ENCODE measurements at regions not wholly inside any gene's neighbourhood (a gene's known extent, or its start where the extent isn't known, plus 50 kb on each side); places are given as distances from the start of the nearest gene placed in this dataset.
A peak's percentile ranks its signal among the peaks of the same experiment; 100 is the strongest.

GRCh38 chr4:130335417-130336194 lies 1239.7 kb downstream of the C4orf33 start:
- H3K27ac Mint-ChIP-seq, result peak overlapping the region in 1 of 7 donors; percentile 7
- 98% methylated on average over 4 of the region's 5 CpGs for WGBS (ENCODE audit: insufficient coverage)

DNA sequence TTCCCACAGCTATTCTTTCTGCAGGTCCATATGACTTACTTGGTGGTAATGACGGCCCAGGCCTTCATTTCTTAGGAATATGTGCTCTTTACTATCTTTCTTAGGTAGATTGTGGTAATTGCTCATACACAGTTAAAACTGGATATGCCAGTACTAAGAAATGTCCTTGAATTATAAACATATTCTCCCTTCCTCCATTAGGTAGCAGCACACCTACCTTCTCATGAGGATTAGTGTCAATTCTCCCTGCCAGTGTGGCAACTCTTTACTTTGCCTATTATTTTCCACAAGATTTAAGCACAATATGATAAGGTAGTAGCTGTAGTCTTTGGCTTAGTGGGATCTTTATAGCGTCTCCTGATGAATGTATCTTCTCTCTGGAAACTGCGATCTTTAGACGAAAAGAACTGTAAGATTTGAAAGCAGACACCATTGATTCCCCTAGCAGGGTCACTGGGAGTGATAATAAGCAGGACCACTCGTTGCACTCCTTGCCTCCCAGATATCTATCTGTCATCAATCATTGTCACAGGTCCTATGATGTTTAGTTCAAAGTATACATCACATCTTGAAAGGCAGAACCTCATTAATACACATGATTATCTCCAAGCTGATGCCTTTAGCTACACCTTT lies 1240.7 kb downstream of the C4orf33 start:
- peak; percentile 68 for TF ChIP-seq CTCF (IDR thresholded peaks at IDR 0.05)
- H3K79me2 ChIP-seq (ENCODE audit: insufficient read depth, low read length), result no peaks in the 10 kb centered on the region
- H2AFZ ChIP-seq (ENCODE audit: insufficient read depth, low read depth, low read length, poor library complexity, severe bottlenecking), result no peak overlapping the region
- no peaks in the 10 kb centered on the region for H3K9me3 ChIP-seq (replicated peaks in 1 of 2; ENCODE audit: control insufficient read depth in 1 of 2, insufficient read depth in 1 of 2, low read length in 2 of 2)
- H3K4me3 ChIP-seq (replicated peaks in 1 of 3; ENCODE audit: low read depth in 2 of 3, low read length in 3 of 3), result no peak overlapping the region
- Mint-ChIP-seq H3K4me1 (no peaks in the 10 kb centered on the region), H3K4me3 (no peak overlapping the region), H3K9me3 (no peaks in the 10 kb centered on the region), H3K27me3 (ENCODE audit: low read depth in 3 of 3) (no peaks in the 10 kb centered on the region), H3K36me3 (no peaks in the 10 kb centered on the region), H3K27ac (no peak overlapping the region)
- H3K4me2 ChIP-seq (replicated peaks; ENCODE audit: extremely low read depth, low read length, poor library complexity, severe bottlenecking), result no peak overlapping the region
- no peak for DNase-seq
- H3K36me3 ChIP-seq (replicated peaks in 1 of 2; ENCODE audit: control insufficient read depth in 1 of 2, insufficient read depth in 2 of 2, low read length in 2 of 2), result no peaks in the 10 kb centered on the region
- H3K27ac ChIP-seq (ENCODE audit: low read depth in 1 of 2, low read length in 2 of 2), result no peak overlapping the region
- H3K9ac ChIP-seq (ENCODE audit: insufficient read depth, low read length, poor library complexity, severe bottlenecking), result no peak overlapping the region
- no peaks in the 10 kb centered on the region for H3K27me3 ChIP-seq (ENCODE audit: control insufficient read depth in 2 of 2, insufficient read depth in 2 of 2, low read length in 2 of 2)
- no CpG with 5 or more reads among the region's 5 CpGs for WGBS (ENCODE audit: insufficient coverage)
- H4K20me1 ChIP-seq (ENCODE audit: insufficient read depth, low read length), result no peaks in the 10 kb centered on the region
- H3K4me1 ChIP-seq (ENCODE audit: control insufficient read depth in 1 of 2, insufficient read depth in 2 of 2, low read length in 2 of 2), result no peaks in the 10 kb centered on the region
- intact Hi-C loops (cut with micrococcal nuclease), result no loop called here

More at GRCh38 chr4:130335417-130336194, 1239.7 kb downstream of the C4orf33 start:
- no peak for TF ChIP-seq CTCF (IDR thresholded peaks at IDR 0.05)
- no peak overlapping the region for H3K4me3 ChIP-seq (replicated peaks in 1 of 3; ENCODE audit: low read depth in 2 of 3, low read length in 3 of 3)
- no peaks in the 10 kb centered on the region for H4K20me1 ChIP-seq (ENCODE audit: insufficient read depth, low read length)
- H3K36me3 ChIP-seq (replicated peaks in 1 of 2; ENCODE audit: control insufficient read depth in 1 of 2, insufficient read depth in 2 of 2, low read length in 2 of 2), result no peaks in the 10 kb centered on the region
- H3K79me2 ChIP-seq (ENCODE audit: insufficient read depth, low read length), result no peaks in the 10 kb centered on the region
- no peaks in the 10 kb centered on the region for H3K27me3 ChIP-seq (ENCODE audit: control insufficient read depth in 2 of 2, insufficient read depth in 2 of 2, low read length in 2 of 2)
- H3K9me3 ChIP-seq (replicated peaks in 1 of 2; ENCODE audit: control insufficient read depth in 1 of 2, insufficient read depth in 1 of 2, low read length in 2 of 2), result no peaks in the 10 kb centered on the region
- no peaks in the 10 kb centered on the region for H3K36me3 Mint-ChIP-seq
- no peak overlapping the region for H3K9ac ChIP-seq (ENCODE audit: insufficient read depth, low read length, poor library complexity, severe bottlenecking)
- H3K27ac ChIP-seq (ENCODE audit: low read depth in 1 of 2, low read length in 2 of 2), result no peak overlapping the region
- H3K9me3 Mint-ChIP-seq, result no peaks in the 10 kb centered on the region
- H3K4me3 Mint-ChIP-seq, result no peak overlapping the region
- no peaks in the 10 kb centered on the region for H3K4me1 ChIP-seq (ENCODE audit: control insufficient read depth in 1 of 2, insufficient read depth in 2 of 2, low read length in 2 of 2)
- H3K4me2 ChIP-seq (replicated peaks; ENCODE audit: extremely low read depth, low read length, poor library complexity, severe bottlenecking), result no peak overlapping the region
- H3K27me3 Mint-ChIP-seq (ENCODE audit: low read depth in 3 of 3), result peaks cover 0 to 2% (median 0%) of the 10 kb centered on the region in 3 donors
- no peak overlapping the region for H2AFZ ChIP-seq (ENCODE audit: insufficient read depth, low read depth, low read length, poor library complexity, severe bottlenecking)
- H3K4me1 Mint-ChIP-seq, result no peaks in the 10 kb centered on the region
- no peak for DNase-seq
- intact Hi-C loops (cut with micrococcal nuclease), result no loop called here
